ENCODE measurements at regions not wholly inside any gene's neighbourhood (a gene's known extent, or its start where the extent isn't known, plus 50 kb on each side); places are given as distances from the start of the nearest gene placed in this dataset.

GRCh38 chr10:28431139-28431538 lies 101.8 kb upstream of the WAC start:
- no peak overlapping the region for H3K4me3 ChIP-seq (ENCODE audit: control insufficient read depth, low read depth, low read length)
- DNase-seq (ENCODE audit: low read depth), result no peak
- TF ChIP-seq CTCF (conservative IDR thresholded peaks at IDR 0.05; ENCODE audit: control insufficient read depth, insufficient read depth, low read depth, low read length), result no peak

DNA sequence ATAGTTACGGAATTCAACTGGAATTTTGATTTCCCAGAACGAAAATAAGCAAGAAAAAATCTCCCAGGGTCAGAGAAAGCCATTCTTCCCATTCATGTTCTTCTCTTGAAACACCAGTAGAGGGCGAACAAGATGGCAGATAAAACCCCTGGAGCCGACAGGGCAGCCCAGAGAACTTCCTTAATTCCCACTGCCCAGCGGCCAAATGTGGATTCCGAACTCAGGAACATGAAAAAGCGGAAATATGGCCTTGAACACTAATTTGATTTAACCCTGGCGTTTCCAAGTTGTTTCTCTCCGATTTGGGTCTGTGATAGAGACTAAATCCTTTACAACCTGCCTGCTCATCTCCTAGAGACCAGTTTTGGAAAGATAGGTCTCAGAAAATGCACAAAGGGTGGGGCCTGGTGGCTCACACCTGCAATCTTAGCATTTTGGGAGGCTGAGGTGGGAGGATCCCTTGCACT lies 100.7 kb upstream of the WAC start:
- TF ChIP-seq CTCF (conservative IDR thresholded peaks at IDR 0.05; ENCODE audit: control insufficient read depth, insufficient read depth, low read depth, low read length), result peak; percentile 88
- peak; percentile 75 for DNase-seq (ENCODE audit: low read depth)
- no peak overlapping the region for H3K4me3 ChIP-seq (ENCODE audit: control insufficient read depth, low read depth, low read length)

DNA sequence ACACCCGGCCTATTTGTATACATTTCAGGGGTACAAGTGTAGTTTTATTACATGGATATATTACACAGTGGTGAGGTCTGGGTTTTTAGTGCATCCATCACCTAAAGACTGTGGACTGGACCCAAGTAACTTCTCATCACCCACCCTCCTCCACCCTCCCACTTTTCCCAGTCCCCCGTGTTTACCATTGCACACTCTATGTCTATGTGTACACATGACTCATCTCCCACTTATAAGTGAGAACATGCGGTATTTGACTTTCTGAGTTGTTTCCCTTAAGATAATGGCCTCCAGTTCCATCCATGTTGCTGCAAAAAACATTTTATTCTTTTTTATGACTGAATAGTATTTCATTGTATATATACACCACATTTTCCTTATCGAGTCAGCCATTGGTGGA lies 98.9 kb upstream of the WAC start:
- TF ChIP-seq CTCF (conservative IDR thresholded peaks at IDR 0.05; ENCODE audit: control insufficient read depth, insufficient read depth, low read depth, low read length), result no peak
- no peak overlapping the region for H3K4me3 ChIP-seq (ENCODE audit: control insufficient read depth, low read depth, low read length)
- DNase-seq (ENCODE audit: low read depth), result no peak

DNA sequence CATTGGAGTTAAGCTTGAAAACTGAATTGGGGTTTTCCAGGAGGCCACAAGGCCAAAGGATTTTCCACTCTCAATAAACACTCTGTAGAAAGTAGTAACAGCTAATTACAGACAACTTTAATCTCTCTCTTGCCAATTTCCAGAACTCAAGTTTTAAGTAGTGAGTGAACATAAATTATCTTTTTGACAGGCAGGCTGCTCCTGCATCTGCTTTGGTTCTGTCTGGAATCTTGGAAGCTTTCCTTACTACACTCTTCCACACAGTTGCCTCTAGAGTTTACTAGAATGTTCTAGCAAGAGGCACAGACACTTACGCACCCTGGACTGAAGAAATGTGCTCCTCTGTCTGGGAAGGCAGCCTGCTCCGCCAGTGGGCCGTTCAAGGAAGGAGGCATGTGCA lies 90.5 kb upstream of the WAC start:
- no peak for TF ChIP-seq CTCF (conservative IDR thresholded peaks at IDR 0.05; ENCODE audit: control insufficient read depth, insufficient read depth, low read depth, low read length)
- no peak overlapping the region for H3K4me3 ChIP-seq (ENCODE audit: control insufficient read depth, low read depth, low read length)
- no peak for DNase-seq (ENCODE audit: low read depth)

DNA sequence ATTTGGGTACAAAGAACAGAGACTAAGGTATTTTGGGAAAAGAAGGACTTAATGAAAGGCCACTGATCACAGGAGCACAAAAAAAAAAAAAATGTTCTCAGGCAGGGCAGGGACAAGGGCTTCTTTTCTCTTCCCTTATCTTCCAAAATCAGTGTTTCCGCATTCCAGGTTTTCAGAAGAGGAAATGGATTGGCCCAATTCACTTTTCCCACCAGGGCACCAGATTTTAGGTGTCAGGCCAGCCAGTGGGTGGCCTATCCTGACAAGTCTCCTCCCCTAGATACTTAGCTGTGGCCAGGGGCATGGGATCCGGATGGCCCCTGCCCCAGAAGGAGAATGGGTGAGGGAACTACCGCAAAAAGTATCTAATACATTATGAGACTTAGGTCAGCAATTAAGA lies 88.9 kb upstream of the WAC start:
- no peak for DNase-seq (ENCODE audit: low read depth)
- no peak overlapping the region for H3K4me3 ChIP-seq (ENCODE audit: control insufficient read depth, low read depth, low read length)
- TF ChIP-seq CTCF (conservative IDR thresholded peaks at IDR 0.05; ENCODE audit: control insufficient read depth, insufficient read depth, low read depth, low read length), result no peak

- no peak for DNase-seq (ENCODE audit: low read depth)
- TF ChIP-seq CTCF (conservative IDR thresholded peaks at IDR 0.05; ENCODE audit: control insufficient read depth, insufficient read depth, low read depth, low read length), result no peak
- H3K4me3 ChIP-seq (ENCODE audit: control insufficient read depth, low read depth, low read length), result no peak overlapping the region
Measured at GRCh38 chr10:28445516-28445915, 87.4 kb upstream of the WAC start.

- H3K4me3 ChIP-seq (ENCODE audit: control insufficient read depth, low read depth, low read length), result no peak overlapping the region
- TF ChIP-seq CTCF (conservative IDR thresholded peaks at IDR 0.05; ENCODE audit: control insufficient read depth, insufficient read depth, low read depth, low read length), result no peak
- no peak for DNase-seq (ENCODE audit: low read depth)
Measured at GRCh38 chr10:28449382-28449781, 83.5 kb upstream of the WAC start.

Measured in fibroblast of mammary gland (primary cell).